MM.1S (cell line): ENCODE measurements at regions not wholly inside any gene's neighbourhood (a gene's known extent, or its start where the extent isn't known, plus 50 kb on each side); places are given as distances from the start of the nearest gene placed in this dataset.

Experiments used
- DNase-seq: peaks from one replicate; pipeline ENCODE4 v3.0.0-alpha.2; 2015
- H2AFZ ChIP-seq: fragments of 300-600 bp; sonication (generic); 2 replicates; pipeline ENCODE4 v1.6.0; 2016; ENCODE audit warnings: antibody characterized with exemption, low read length
- H3F3A ChIP-seq: fragments of 300-600 bp; sonication (generic); 2 replicates; pipeline ENCODE4 v1.6.1; 2016; ENCODE audit warnings: mild to moderate bottlenecking, antibody characterized with exemption, low read length, moderate library complexity, mixed read lengths; ENCODE audit not compliant: insufficient read depth
- H3K27ac ChIP-seq: fragments of 300-600 bp; sonication (generic); 2 replicates; pipeline ENCODE4 v1.5.1; 2016; ENCODE audit warnings: mild to moderate bottlenecking, low read length
- H3K27me3 ChIP-seq: fragments of 300-600 bp; sonication (generic); replicated peaks from 2 replicates; pipeline ENCODE4 v1.6.0; 2016; ENCODE audit warnings: low read length; ENCODE audit not compliant: insufficient read depth
- H3K36me3 ChIP-seq: fragments of 300-600 bp; sonication (generic); replicated peaks from 2 replicates; pipeline ENCODE4 v1.6.1; 2016; ENCODE audit warnings: mild to moderate bottlenecking, low read length, mixed read lengths; ENCODE audit not compliant: insufficient read depth
- H3K4me1 ChIP-seq: fragments of 300-600 bp; sonication (generic); 2 replicates; pipeline ENCODE4 v1.6.1; 2016; ENCODE audit warnings: low read length, mixed read lengths
- H3K4me2 ChIP-seq: fragments of 300-600 bp; sonication (generic); 2 replicates; pipeline ENCODE4 v1.6.0; 2016; ENCODE audit warnings: low read depth, low read length
- H3K4me3 ChIP-seq: fragments of 300-600 bp; sonication (generic); 2 replicates; pipeline ENCODE4 v1.5.1; 2016; ENCODE audit warnings: low read length, mixed read lengths
- H3K79me2 ChIP-seq: fragments of 300-600 bp; sonication (generic); 2 replicates; pipeline ENCODE4 v1.6.1; 2016; ENCODE audit warnings: mixed run types, low read length, mixed read lengths
- H3K9ac ChIP-seq: fragments of 300-600 bp; sonication (generic); 2 replicates; pipeline ENCODE4 v1.6.1; 2016; ENCODE audit warnings: low read length, mixed read lengths
- H3K9me2 ChIP-seq: fragments of 300-600 bp; sonication (generic); replicated peaks from 2 replicates; pipeline ENCODE4 v1.6.1; 2016; ENCODE audit warnings: mild to moderate bottlenecking, low read length, mixed read lengths; ENCODE audit not compliant: insufficient read depth
- H3K9me3 ChIP-seq: fragments of 300-600 bp; sonication (generic); replicated peaks from 2 replicates; pipeline ENCODE4 v1.6.1; 2016; ENCODE audit warnings: mild to moderate bottlenecking, low read length, mixed read lengths; ENCODE audit not compliant: insufficient read depth
- H4K20me1 ChIP-seq: fragments of 300-600 bp; sonication (generic); 2 replicates; pipeline ENCODE4 v1.6.1; 2016; ENCODE audit warnings: mild to moderate bottlenecking, low read length, moderate library complexity, mixed read lengths; ENCODE audit not compliant: insufficient read depth
- EZH2 ChIP-seq: fragments of 300-600 bp; sonication (generic); optimal IDR thresholded peaks from 2 replicates; pipeline ENCODE3; 2017; ENCODE audit warnings: low read depth, mild to moderate bottlenecking, antibody characterized with exemption, low read length, mixed read lengths
- EZH2phosphoT487 ChIP-seq: fragments of 300-600 bp; sonication (generic); IDR thresholded peaks from 2 replicates; pipeline ENCODE4 v1.6.1; 2018; ENCODE audit warnings: antibody characterized with exemption, low read length
- TF ChIP-seq, protein P1 (sequence below): fragments of 300-600 bp; sonication (generic); IDR thresholded peaks from 2 replicates; pipeline ENCODE4 v1.5.1; 2016; ENCODE audit warnings: antibody characterized with exemption, low read length, mixed read lengths

DNA sequence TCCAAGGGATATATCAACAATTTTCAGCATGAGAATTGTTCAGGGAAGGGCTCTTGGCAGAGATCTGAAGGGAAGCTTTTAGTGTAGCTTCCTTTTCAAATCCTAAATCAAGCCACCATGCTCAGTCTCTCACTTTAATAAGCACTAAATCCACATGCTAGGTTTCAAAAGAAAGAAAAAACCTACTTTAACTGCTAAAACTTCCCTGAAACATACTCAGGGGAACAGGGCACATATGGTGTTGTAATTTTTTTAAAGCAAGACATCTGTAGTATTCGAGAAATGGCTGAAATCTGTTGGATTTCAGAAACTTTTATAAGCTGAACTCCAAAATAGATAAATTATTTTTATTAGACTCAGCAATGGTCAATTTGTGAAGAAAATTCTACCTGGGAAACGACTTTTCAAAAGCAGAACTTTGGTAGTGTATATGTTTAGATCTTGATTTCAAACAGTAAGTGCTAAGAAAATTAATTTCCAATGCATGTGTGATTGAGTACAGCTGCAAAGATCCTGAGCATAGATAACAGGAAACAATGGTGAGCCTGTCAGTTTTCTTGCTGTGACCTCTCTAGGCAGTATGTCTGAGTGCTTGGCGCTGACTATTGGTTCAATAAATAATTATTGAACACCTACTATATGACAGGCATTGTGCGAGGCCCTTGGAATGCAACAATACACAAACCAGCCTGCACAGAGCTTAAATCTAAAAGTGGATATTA is 804.5 kb upstream of the SOX9 start:
- Histone ChIP-seq H3K9me3 (no peaks in the 10 kb centered on the region), H3K9ac (no peak overlapping the region), H3K27ac (no peak overlapping the region), H3F3A (no peaks in the 10 kb centered on the region), H3K4me3 (no peak overlapping the region), H3K79me2 (no peaks in the 10 kb centered on the region), H3K4me2 (no peak overlapping the region), H3K4me1 (no peaks in the 10 kb centered on the region), H3K9me2 (no peaks in the 10 kb centered on the region), H3K27me3 (no peaks in the 10 kb centered on the region), H2AFZ (no peak overlapping the region), H4K20me1 (no peaks in the 10 kb centered on the region), H3K36me3 (no peaks in the 10 kb centered on the region)
- no peak for DNase-seq
- TF ChIP-seq, protein P1, sequence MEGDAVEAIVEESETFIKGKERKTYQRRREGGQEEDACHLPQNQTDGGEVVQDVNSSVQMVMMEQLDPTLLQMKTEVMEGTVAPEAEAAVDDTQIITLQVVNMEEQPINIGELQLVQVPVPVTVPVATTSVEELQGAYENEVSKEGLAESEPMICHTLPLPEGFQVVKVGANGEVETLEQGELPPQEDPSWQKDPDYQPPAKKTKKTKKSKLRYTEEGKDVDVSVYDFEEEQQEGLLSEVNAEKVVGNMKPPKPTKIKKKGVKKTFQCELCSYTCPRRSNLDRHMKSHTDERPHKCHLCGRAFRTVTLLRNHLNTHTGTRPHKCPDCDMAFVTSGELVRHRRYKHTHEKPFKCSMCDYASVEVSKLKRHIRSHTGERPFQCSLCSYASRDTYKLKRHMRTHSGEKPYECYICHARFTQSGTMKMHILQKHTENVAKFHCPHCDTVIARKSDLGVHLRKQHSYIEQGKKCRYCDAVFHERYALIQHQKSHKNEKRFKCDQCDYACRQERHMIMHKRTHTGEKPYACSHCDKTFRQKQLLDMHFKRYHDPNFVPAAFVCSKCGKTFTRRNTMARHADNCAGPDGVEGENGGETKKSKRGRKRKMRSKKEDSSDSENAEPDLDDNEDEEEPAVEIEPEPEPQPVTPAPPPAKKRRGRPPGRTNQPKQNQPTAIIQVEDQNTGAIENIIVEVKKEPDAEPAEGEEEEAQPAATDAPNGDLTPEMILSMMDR: no peak
- no peak for TF ChIP-seq EZH2
- no peak for TF ChIP-seq EZH2phosphoT487

- no peaks in the 10 kb centered on the region for H3K4me1 ChIP-seq
- H3K79me2 ChIP-seq: no peaks in the 10 kb centered on the region
- no peak overlapping the region for H2AFZ ChIP-seq
- H3K9me3 ChIP-seq: no peaks in the 10 kb centered on the region
- no peaks in the 10 kb centered on the region for H3K27me3 ChIP-seq
- DNase-seq: no peak
- H3K9ac ChIP-seq: no peak overlapping the region
- TF ChIP-seq EZH2phosphoT487: no peak
- H3K36me3 ChIP-seq: no peaks in the 10 kb centered on the region
- no peaks in the 10 kb centered on the region for H3F3A ChIP-seq
- no peaks in the 10 kb centered on the region for H3K9me2 ChIP-seq
- no peak overlapping the region for H3K4me2 ChIP-seq
- no peak overlapping the region for H3K4me3 ChIP-seq
- no peak overlapping the region for H3K27ac ChIP-seq
- no peaks in the 10 kb centered on the region for H4K20me1 ChIP-seq
These were observed 800.6 kb upstream of the SOX9 start for GRCh38 chr17:71320009-71320796.

GRCh38 chr17:71325117-71325516 is 795.7 kb upstream of the SOX9 start:
- Histone ChIP-seq H3K4me1 (no peaks in the 10 kb centered on the region), H3K27me3 (no peaks in the 10 kb centered on the region), H3K4me3 (no peak overlapping the region), H3K9me3 (no peaks in the 10 kb centered on the region), H3K79me2 (no peaks in the 10 kb centered on the region), H3K9ac (no peak overlapping the region), H3F3A (no peaks in the 10 kb centered on the region), H2AFZ (no peak overlapping the region), H3K27ac (no peak overlapping the region), H3K36me3 (no peaks in the 10 kb centered on the region), H3K9me2 (no peaks in the 10 kb centered on the region), H4K20me1 (no peaks in the 10 kb centered on the region), H3K4me2 (no peak overlapping the region)
- TF ChIP-seq, protein P1: no peak
- TF ChIP-seq EZH2phosphoT487: no peak
- TF ChIP-seq EZH2: no peak
- DNase-seq: no peak

GRCh38 chr17:71325886-71326285 is 794.9 kb upstream of the SOX9 start:
- H3K4me1 ChIP-seq: no peaks in the 10 kb centered on the region
- no peak overlapping the region for H3K4me3 ChIP-seq
- no peak for DNase-seq
- no peaks in the 10 kb centered on the region for H3F3A ChIP-seq
- H3K27ac ChIP-seq: no peak overlapping the region
- TF ChIP-seq EZH2phosphoT487 (no peak), EZH2 (no peak)
- TF ChIP-seq, protein P1: no peak
- no peaks in the 10 kb centered on the region for H4K20me1 ChIP-seq
- no peaks in the 10 kb centered on the region for H3K9me3 ChIP-seq
- no peaks in the 10 kb centered on the region for H3K27me3 ChIP-seq
- H3K4me2 ChIP-seq: no peak overlapping the region
- H2AFZ ChIP-seq: no peak overlapping the region
- no peaks in the 10 kb centered on the region for H3K9me2 ChIP-seq
- no peaks in the 10 kb centered on the region for H3K79me2 ChIP-seq
- no peak overlapping the region for H3K9ac ChIP-seq
- H3K36me3 ChIP-seq: no peaks in the 10 kb centered on the region
